D341Med (cell line): ENCODE measurements at regions not wholly inside any gene's neighbourhood (a gene's known extent, or its start where the extent isn't known, plus 50 kb on each side); places are given as distances from the start of the nearest gene placed in this dataset.

Experiments
- DNase-seq: peaks from one replicate; pipeline ENCODE4 v3.0.0; 2012; ENCODE audit warnings: low spot score

GRCh38 chr4:189385579-189385978 lies 555.1 kb upstream of the FRG1 start:
- DNase-seq, result no peak

GRCh38 chr4:189396435-189396834 lies 544.2 kb upstream of the FRG1 start:
- DNase-seq, result no peak

GRCh38 chr4:189404271-189404670 lies 536.4 kb upstream of the FRG1 start:
- no peak for DNase-seq

- DNase-seq, result no peak
These were observed 531.5 kb upstream of the FRG1 start for GRCh38 chr4:189409158-189409557.

GRCh38 chr4:189414021-189414420 lies 526.7 kb upstream of the FRG1 start:
- no peak for DNase-seq

GRCh38 chr4:189420572-189420971 lies 520.1 kb upstream of the FRG1 start:
- DNase-seq, result no peak

- no peak for DNase-seq
These were observed 504.5 kb upstream of the FRG1 start for GRCh38 chr4:189436207-189436606.

- no peak for DNase-seq
These were observed 500.0 kb upstream of the FRG1 start for GRCh38 chr4:189440716-189441115.

GRCh38 chr4:189443341-189443740 lies 497.3 kb upstream of the FRG1 start:
- DNase-seq, result no peak

- DNase-seq, result no peak
These were observed 495.1 kb upstream of the FRG1 start for GRCh38 chr4:189445613-189446012.

- no peak for DNase-seq
These were observed 476.9 kb upstream of the FRG1 start for GRCh38 chr4:189463734-189464133.

GRCh38 chr4:189494407-189494806 lies 446.3 kb upstream of the FRG1 start:
- no peak for DNase-seq

GRCh38 chr4:189497516-189497915 lies 443.2 kb upstream of the FRG1 start:
- no peak for DNase-seq

- DNase-seq, result no peak
These were observed 442.7 kb upstream of the FRG1 start for GRCh38 chr4:189497996-189498395.

- DNase-seq, result no peak
These were observed 442.2 kb upstream of the FRG1 start for GRCh38 chr4:189498457-189498856.

GRCh38 chr4:189499696-189500095 lies 441.0 kb upstream of the FRG1 start:
- DNase-seq, result no peak

GRCh38 chr4:189500970-189501369 lies 439.7 kb upstream of the FRG1 start:
- no peak for DNase-seq

- DNase-seq, result no peak
These were observed 437.7 kb upstream of the FRG1 start for GRCh38 chr4:189502841-189503435.

- no peak for DNase-seq
These were observed 436.5 kb upstream of the FRG1 start for GRCh38 chr4:189504220-189504619.

- no peak for DNase-seq
These were observed 435.3 kb upstream of the FRG1 start for GRCh38 chr4:189505380-189505779.

- DNase-seq, result no peak
These were observed 434.6 kb upstream of the FRG1 start for GRCh38 chr4:189506080-189506479.

- DNase-seq, result no peak
These were observed 433.6 kb upstream of the FRG1 start for GRCh38 chr4:189507060-189507459.

GRCh38 chr4:189510601-189511000 lies 430.1 kb upstream of the FRG1 start:
- no peak for DNase-seq

GRCh38 chr4:189511581-189511980 lies 429.1 kb upstream of the FRG1 start:
- no peak for DNase-seq

GRCh38 chr4:189513421-189513820 lies 427.3 kb upstream of the FRG1 start:
- DNase-seq, result no peak
